SK-N-SH (cell line): ENCODE measurements at regions not wholly inside any gene's neighbourhood (a gene's known extent, or its start where the extent isn't known, plus 50 kb on each side); places are given as distances from the start of the nearest gene placed in this dataset.

ENCODE experiments used
- CTCF ChIA-PET: fragments of 300-600, 350-600 bp; formaldehyde crosslinking; extraction: SDS; loops from one replicate; lab custom pipeline; 2021; lab: Yijun Ruan, JAX
- POLR2A ChIA-PET: fragments of 350-600 bp; sonication (Branson Sonifier 250); formaldehyde crosslinking; extraction: SDS; loops from one replicate; lab custom pipeline; 2020; ENCODE audit warnings: antibody characterized with exemption, inconsistent platforms; lab: Yijun Ruan, JAX
- DNase-seq: peaks from one replicate; pipeline ENCODE4 v3.0.0; 2012
- H2AFZ ChIP-seq: fragments of 200-600 bp; sonication (generic); 2 replicates; pipeline ENCODE4 v1.8.1; 2016; ENCODE audit warnings: antibody characterized with exemption, mild to moderate bottlenecking, low read depth
- H3F3A ChIP-seq: fragments of 200-600 bp; sonication (generic); replicated peaks from 2 replicates; pipeline ENCODE3; 2016; ENCODE audit warnings: antibody characterized with exemption, mild to moderate bottlenecking; ENCODE audit not compliant: insufficient read depth
- H3K27ac ChIP-seq, 2 experiments: fragments of 200-500 bp in 1 of 2; fragments of 200-600 bp in 1 of 2; sonication (Bioruptor generic) in 1 of 2; sonication (generic), shearing (Covaris generic) in 1 of 2; 2 replicates each; pipeline versions ENCODE4 v1.5.1 to v1.6.1; 2014 to 2016; ENCODE audit warnings: low read depth in 2 of 2, inconsistent platforms in 1 of 2, low read length in 1 of 2, mild to moderate bottlenecking in 1 of 2, mixed read lengths in 1 of 2
- H3K27me3 ChIP-seq: fragments of 200-600 bp; sonication (generic), shearing (Covaris generic); 2 replicates; pipeline ENCODE4 v1.6.1; 2016; ENCODE audit warnings: mixed run types; ENCODE audit not compliant: insufficient read depth
- H3K36me3 ChIP-seq, 2 experiments: fragments of 200-500 bp in 1 of 2; fragments of 200-600 bp in 1 of 2; sonication (Bioruptor generic) in 1 of 2; sonication (generic) in 1 of 2; replicated peaks in 1 of 2; 2 replicates each; pipeline versions ENCODE3 to v1.5.1; 2014 to 2016; ENCODE audit warnings: low read length in 1 of 2, mild to moderate bottlenecking in 1 of 2; ENCODE audit not compliant: insufficient read depth in 2 of 2, control insufficient read depth in 1 of 2
- H3K4me1 ChIP-seq, 2 experiments: fragments of 200-500 bp in 1 of 2; fragments of 200-600 bp in 1 of 2; sonication (Bioruptor generic) in 1 of 2; sonication (generic), shearing (Covaris generic) in 1 of 2; 2 replicates each; pipeline versions ENCODE4 v1.5.1 to v1.6.1; 2014 to 2016; ENCODE audit warnings: low read depth in 1 of 2, low read length in 1 of 2, mixed run types in 1 of 2; ENCODE audit not compliant: insufficient read depth in 2 of 2, control insufficient read depth in 1 of 2
- H3K4me2 ChIP-seq: fragments of 200-600 bp; sonication (generic), shearing (Covaris generic); 2 replicates; pipeline ENCODE4 v1.6.1; 2017; ENCODE audit warnings: mixed run types
- H3K4me3 ChIP-seq, 2 experiments: fragments of 200-500 bp in 1 of 2; fragments of 200-600 bp in 1 of 2; sonication (Bioruptor generic) in 1 of 2; sonication (generic), shearing (Covaris generic) in 1 of 2; 2 replicates each; pipeline versions ENCODE4 v1.5.1 to v1.8.1; 2014 to 2016; ENCODE audit warnings: low read depth in 2 of 2, inconsistent platforms in 1 of 2, low read length in 1 of 2, mild to moderate bottlenecking in 1 of 2, mixed read lengths in 1 of 2, moderate library complexity in 1 of 2
- H3K79me2 ChIP-seq: fragments of 200-600 bp; sonication (generic); 2 replicates; pipeline ENCODE4 v1.8.1; 2017; ENCODE audit warnings: mild to moderate bottlenecking; ENCODE audit not compliant: insufficient read depth
- H3K9ac ChIP-seq: fragments of 200-600 bp; sonication (generic); 2 replicates; pipeline ENCODE4 v1.6.1; 2017; ENCODE audit warnings: mixed run types
- H3K9me2 ChIP-seq: fragments of 200-600 bp; sonication (generic); 2 replicates; pipeline ENCODE4 v1.6.1; 2017; ENCODE audit warnings: mixed run types
- H3K9me3 ChIP-seq: fragments of 200-600 bp; sonication (generic); 2 replicates; pipeline ENCODE4 v1.6.1; 2017; ENCODE audit warnings: mixed run types, mild to moderate bottlenecking, moderate library complexity
- H4K20me1 ChIP-seq: fragments of 200-600 bp; sonication (generic); 2 replicates; pipeline ENCODE4 v1.6.1; 2017; ENCODE audit warnings: mild to moderate bottlenecking, mixed run types; ENCODE audit not compliant: insufficient read depth
- ELF1 ChIP-seq: IDR thresholded peaks from 2 replicates; pipeline ENCODE4 v1.4.0; 2012
- EZH2phosphoT487 ChIP-seq: fragments of 200-600 bp; sonication (generic); IDR thresholded peaks from 2 replicates; pipeline ENCODE4 v1.6.1; 2017; ENCODE audit warnings: low read depth, mixed run types, mild to moderate bottlenecking, antibody characterized with exemption, moderate library complexity, borderline replicate concordance
- GATA2 ChIP-seq: sonication (generic); formaldehyde crosslinking; IDR thresholded peaks from 2 replicates; pipeline ENCODE4 v1.5.0; 2020; ENCODE audit warnings: mild to moderate bottlenecking, missing genetic modification reagents
- MXI1 ChIP-seq: IDR thresholded peaks from 2 replicates; pipeline ENCODE4 v1.6.1; 2012; ENCODE audit warnings: mild to moderate bottlenecking, low read depth, low read length, improper control_type of control experiment
- NRF1 ChIP-seq: IDR thresholded peaks from 2 replicates; pipeline ENCODE4 v1.6.1; 2012; ENCODE audit warnings: low read depth, mild to moderate bottlenecking, low read length
- RFX5 ChIP-seq: IDR thresholded peaks from 2 replicates; pipeline ENCODE4 v1.6.1; 2012; ENCODE audit warnings: mild to moderate bottlenecking, improper control_type of control experiment, low read length
- RXRA ChIP-seq: IDR thresholded peaks from 2 replicates; pipeline ENCODE4 v1.4.0; 2012; ENCODE audit warnings: low read depth, mild to moderate bottlenecking, borderline replicate concordance
- SIN3A ChIP-seq: IDR thresholded peaks from 2 replicates; pipeline ENCODE4 v1.6.1; 2012; ENCODE audit warnings: low read depth, mild to moderate bottlenecking, low read length, moderate library complexity, borderline replicate concordance
- SMC3 ChIP-seq: IDR thresholded peaks from 2 replicates; pipeline ENCODE4 v1.6.1; 2012; ENCODE audit warnings: low read depth, low read length, improper control_type of control experiment
- TCF12 ChIP-seq: IDR thresholded peaks from 2 replicates; pipeline ENCODE4 v1.4.0; 2012
- TEAD4 ChIP-seq: IDR thresholded peaks from 2 replicates; pipeline ENCODE4 v1.4.0; 2012; ENCODE audit warnings: mild to moderate bottlenecking, borderline replicate concordance; ENCODE audit not compliant: insufficient read depth
- YY1 ChIP-seq: IDR thresholded peaks from 2 replicates; pipeline ENCODE4 v1.4.0; 2012; ENCODE audit warnings: low read depth, mild to moderate bottlenecking
- WGBS: methylation state at CpG from one replicate; pipeline ENCODE4 v1.1.6; 2017; ENCODE audit warnings: low lambda C conversion rate; 5-methylcytosine and 5-hydroxymethylcytosine counted together
- TF ChIP-seq, protein P1 (sequence below): IDR thresholded peaks from 2 replicates; pipeline ENCODE4 v1.4.0; 2012; ENCODE audit warnings: low read depth, borderline replicate concordance
- TF ChIP-seq, protein P2 (sequence below): fragments of 150-350 bp; IDR thresholded peaks from 2 replicates; pipeline ENCODE4 v1.6.1; 2016; ENCODE audit warnings: mild to moderate bottlenecking, low read depth, low read length
- TF ChIP-seq, protein P3 (sequence below): IDR thresholded peaks from 2 replicates; pipeline ENCODE4 v1.4.0; 2012; ENCODE audit warnings: low read depth

- DNase-seq = no peak
- no peak for TF ChIP-seq TCF12
- no peak for TF ChIP-seq SIN3A
- TF ChIP-seq RXRA = no peak
- no peak for TF ChIP-seq ELF1
- no peak for TF ChIP-seq EZH2phosphoT487
- TF ChIP-seq MXI1 = no peak
- Histone ChIP-seq H3K27me3 (no peaks in the 10 kb centered on the region; the same call in 1 of the 2 replicates), H3K36me3 (no peaks in the 10 kb centered on the region), H3K79me2 (no peaks in the 10 kb centered on the region), H3K27ac (no peak overlapping the region), H3F3A (no peaks in the 10 kb centered on the region), H2AFZ (no peak overlapping the region), H3K9me3 (no peaks in the 10 kb centered on the region), H3K4me3 (no peak overlapping the region), H3K4me1 (no peaks in the 10 kb centered on the region; a peak in 1 of 4 replicates), H3K4me2 (no peak overlapping the region), H3K9me2 (no peaks in the 10 kb centered on the region), H3K9ac (no peak overlapping the region), H4K20me1 (no peaks in the 10 kb centered on the region)
- 20% methylated on average over 4 of the region's 4 CpGs for WGBS
- POLR2A ChIA-PET = no interaction called here
- CTCF ChIA-PET = interaction anchor here (3.7 kb wide), 1 partner anchor 9 kb away, joined by 23 read pairs; no protein-coding TSS in a partner anchor
These were observed 103.4 kb upstream of the RALGAPA2 start for GRCh38 chr20:20815711-20816455.

- Histone ChIP-seq H3K27me3 (no peaks in the 10 kb centered on the region; the same call in 1 of the 2 replicates), H3K9ac (no peak overlapping the region), H3K9me2 (no peaks in the 10 kb centered on the region), H3K4me2 (no peak overlapping the region), H3K79me2 (no peaks in the 10 kb centered on the region), H3K27ac (no peak overlapping the region), H2AFZ (no peak overlapping the region), H3F3A (no peaks in the 10 kb centered on the region), H3K4me3 (no peak overlapping the region), H3K4me1 (no peaks in the 10 kb centered on the region; a peak in 1 of 4 replicates), H3K36me3 (no peaks in the 10 kb centered on the region), H4K20me1 (no peaks in the 10 kb centered on the region), H3K9me3 (no peaks in the 10 kb centered on the region)
- POLR2A ChIA-PET = no interaction called here
- no peak for DNase-seq
- WGBS = 22% methylated on average over 4 of the region's 4 CpGs
- TF ChIP-seq YY1 = no peak
- no peak for TF ChIP-seq RFX5
- no peak for TF ChIP-seq ELF1
- TF ChIP-seq, protein P1, sequence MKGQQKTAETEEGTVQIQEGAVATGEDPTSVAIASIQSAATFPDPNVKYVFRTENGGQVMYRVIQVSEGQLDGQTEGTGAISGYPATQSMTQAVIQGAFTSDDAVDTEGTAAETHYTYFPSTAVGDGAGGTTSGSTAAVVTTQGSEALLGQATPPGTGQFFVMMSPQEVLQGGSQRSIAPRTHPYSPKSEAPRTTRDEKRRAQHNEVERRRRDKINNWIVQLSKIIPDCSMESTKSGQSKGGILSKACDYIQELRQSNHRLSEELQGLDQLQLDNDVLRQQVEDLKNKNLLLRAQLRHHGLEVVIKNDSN = no peak
- TF ChIP-seq TEAD4 = no peak
- TF ChIP-seq NRF1 = no peak
- TF ChIP-seq GATA2 = no peak
- TF ChIP-seq SMC3 = no peak
- TF ChIP-seq, protein P2, sequence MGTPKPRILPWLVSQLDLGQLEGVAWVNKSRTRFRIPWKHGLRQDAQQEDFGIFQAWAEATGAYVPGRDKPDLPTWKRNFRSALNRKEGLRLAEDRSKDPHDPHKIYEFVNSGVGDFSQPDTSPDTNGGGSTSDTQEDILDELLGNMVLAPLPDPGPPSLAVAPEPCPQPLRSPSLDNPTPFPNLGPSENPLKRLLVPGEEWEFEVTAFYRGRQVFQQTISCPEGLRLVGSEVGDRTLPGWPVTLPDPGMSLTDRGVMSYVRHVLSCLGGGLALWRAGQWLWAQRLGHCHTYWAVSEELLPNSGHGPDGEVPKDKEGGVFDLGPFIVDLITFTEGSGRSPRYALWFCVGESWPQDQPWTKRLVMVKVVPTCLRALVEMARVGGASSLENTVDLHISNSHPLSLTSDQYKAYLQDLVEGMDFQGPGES = no peak
- TF ChIP-seq, protein P3, sequence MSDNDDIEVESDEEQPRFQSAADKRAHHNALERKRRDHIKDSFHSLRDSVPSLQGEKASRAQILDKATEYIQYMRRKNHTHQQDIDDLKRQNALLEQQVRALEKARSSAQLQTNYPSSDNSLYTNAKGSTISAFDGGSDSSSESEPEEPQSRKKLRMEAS = no peak
- CTCF ChIA-PET = interaction anchor here (1.3 to 3.7 kb wide), 2 partner anchors 11 to 23 kb away, joined by 3 to 23 read pairs; no protein-coding TSS in a partner anchor
These were observed 102.2 kb upstream of the RALGAPA2 start for GRCh38 chr20:20814685-20815084.
